IMR-90 (cell line): ENCODE measurements at regions not wholly inside any gene's neighbourhood (a gene's known extent, or its start where the extent isn't known, plus 50 kb on each side); places are given as distances from the start of the nearest gene placed in this dataset.

Experiments used
- ATAC-seq: fragments of 200-7000 bp; cut with Tn5 transposase; 2 replicates; pipeline ENCODE4 v1.9.1; 2020; ENCODE audit warnings: low read depth, mild to moderate bottlenecking, moderate library complexity
- BruUV-seq: library from RNA; stranded (reverse); fragments of 400-500 nt; replicated peaks from 2 replicates; lab custom pipeline; 2021; lab: Mats Ljungman, UMichigan
- CTCF ChIA-PET: fragments of 300-600 bp; formaldehyde crosslinking; extraction: SDS; loops from one replicate; lab custom pipeline; 2021; ENCODE audit warnings: antibody characterized with exemption; lab: Yijun Ruan, JAX
- POLR2A ChIA-PET: fragments of 300-600 bp; sonication (Branson Sonifier 250); formaldehyde crosslinking; loops from one replicate; lab custom pipeline; 2022; ENCODE audit warnings: antibody characterized with exemption; ENCODE audit not compliant: unreplicated experiment; lab: Charles Lee
- DNase-seq: peaks from one replicate; pipeline ENCODE4 v3.0.0; 2013
- H2AFZ ChIP-seq: replicated peaks from 2 replicates; pipeline ENCODE3; 2013; ENCODE audit warnings: low read length, mild to moderate bottlenecking; ENCODE audit not compliant: poor library complexity
- H2AK5ac ChIP-seq: 2 replicates; pipeline ENCODE4 v1.6.1; 2013; ENCODE audit warnings: low read depth, low read length, inconsistent platforms
- H2AK9ac ChIP-seq: replicated peaks from 2 replicates; pipeline ENCODE3; 2013; ENCODE audit warnings: mild to moderate bottlenecking, low read depth, low read length, moderate library complexity; ENCODE audit not compliant: poor library complexity
- H2BK120ac ChIP-seq: 2 replicates; pipeline ENCODE4 v1.6.1; 2013; ENCODE audit warnings: low read depth, low read length, inconsistent platforms
- H2BK15ac ChIP-seq: 3 replicates; pipeline ENCODE4 v1.6.1; 2013; ENCODE audit warnings: low read depth, low read length, inconsistent platforms
- H2BK20ac ChIP-seq: 2 replicates; pipeline ENCODE4 v1.6.1; 2013; ENCODE audit warnings: low read depth, mild to moderate bottlenecking, inconsistent platforms, low read length, moderate library complexity
- H2BK5ac ChIP-seq: 2 replicates; pipeline ENCODE4 v1.6.1; 2013; ENCODE audit warnings: mild to moderate bottlenecking, low read depth, low read length, inconsistent platforms; ENCODE audit not compliant: poor library complexity, severe bottlenecking
- H3K14ac ChIP-seq: replicated peaks from 2 replicates; pipeline ENCODE4 v1.6.1; 2013; ENCODE audit warnings: low read depth, low read length, inconsistent platforms
- H3K18ac ChIP-seq: 2 replicates; pipeline ENCODE4 v1.6.1; 2013; ENCODE audit warnings: low read depth, low read length, control low read depth
- H3K23ac ChIP-seq: 2 replicates; pipeline ENCODE4 v1.6.1; 2013; ENCODE audit warnings: low read depth, low read length, inconsistent platforms
- H3K27ac ChIP-seq: 2 replicates; pipeline ENCODE4 v1.5.1; 2013; ENCODE audit warnings: mild to moderate bottlenecking, control low read depth, low read length; ENCODE audit not compliant: insufficient read depth
- H3K27me3 ChIP-seq: 2 replicates; pipeline ENCODE4 v1.6.1; 2013; ENCODE audit warnings: low read length; ENCODE audit not compliant: control insufficient read depth, insufficient read depth
- H3K36me3 ChIP-seq: 2 replicates; pipeline ENCODE4 v1.6.1; 2013; ENCODE audit warnings: low read length, mixed read lengths; ENCODE audit not compliant: control insufficient read depth, insufficient read depth
- H3K4ac ChIP-seq: 2 replicates; pipeline ENCODE4 v1.6.1; 2013; ENCODE audit warnings: low read depth, low read length, inconsistent platforms
- H3K4me1 ChIP-seq: 2 replicates; pipeline ENCODE4 v1.6.1; 2013; ENCODE audit warnings: low read length, mixed read lengths; ENCODE audit not compliant: control insufficient read depth, insufficient read depth
- H3K4me2 ChIP-seq: 2 replicates; pipeline ENCODE4 v1.6.1; 2013; ENCODE audit warnings: low read depth, mild to moderate bottlenecking, control low read depth, low read length, moderate library complexity
- H3K4me3 ChIP-seq: 2 replicates; pipeline ENCODE4 v1.5.1; 2013; ENCODE audit warnings: low read depth, mild to moderate bottlenecking, control low read depth, low read length, moderate library complexity; ENCODE audit not compliant: insufficient read depth
- H3K56ac ChIP-seq: 2 replicates; pipeline ENCODE4 v1.6.1; 2013; ENCODE audit warnings: low read length, inconsistent platforms; ENCODE audit not compliant: insufficient read depth; ENCODE audit errors: extremely low read depth
- H3K79me1 ChIP-seq, 2 experiments: 2 replicates each; pipeline ENCODE4 v1.6.1; 2013; ENCODE audit warnings: low read length in 2 of 2, inconsistent platforms in 1 of 2, low read depth in 1 of 2
- H3K9ac ChIP-seq: 2 replicates; pipeline ENCODE4 v1.6.1; 2013; ENCODE audit warnings: low read depth, low read length, control low read depth
- H3K9me1 ChIP-seq: 2 replicates; pipeline ENCODE4 v1.6.1; 2013; ENCODE audit warnings: low read length, inconsistent platforms; ENCODE audit not compliant: insufficient read depth
- H3K9me3 ChIP-seq: 2 replicates; pipeline ENCODE4 v1.6.1; 2013; ENCODE audit warnings: low read length; ENCODE audit not compliant: control insufficient read depth, insufficient read depth
- H4K20me1 ChIP-seq: 2 replicates; pipeline ENCODE4 v1.6.1; 2013; ENCODE audit warnings: low read length, inconsistent platforms; ENCODE audit not compliant: insufficient read depth
- H4K5ac ChIP-seq: 2 replicates; pipeline ENCODE4 v1.6.1; 2013; ENCODE audit warnings: mild to moderate bottlenecking, low read depth, low read length, control low read depth
- H4K8ac ChIP-seq, 2 experiments: 2 replicates each; pipeline ENCODE4 v1.6.1; 2013; ENCODE audit warnings: low read depth in 2 of 2, low read length in 2 of 2, control low read depth in 1 of 2, inconsistent platforms in 1 of 2
- H4K91ac ChIP-seq: 2 replicates; pipeline ENCODE4 v1.6.1; 2013; ENCODE audit warnings: low read depth, low read length, inconsistent platforms; ENCODE audit not compliant: insufficient read depth
- BHLHE40 ChIP-seq: fragments of 150-350 bp; IDR thresholded peaks from 2 replicates; pipeline ENCODE4 v1.6.1; 2016; ENCODE audit warnings: mild to moderate bottlenecking, low read depth, low read length
- CEBPB ChIP-seq: IDR thresholded peaks from 2 replicates; pipeline ENCODE4 v1.6.1; 2012; ENCODE audit warnings: low read depth, low read length, improper control_type of control experiment
- MAZ ChIP-seq: IDR thresholded peaks from 2 replicates; pipeline ENCODE4 v1.6.1; 2012; ENCODE audit warnings: low read depth, mild to moderate bottlenecking, low read length, improper control_type of control experiment, moderate library complexity, borderline replicate concordance
- MXI1 ChIP-seq: IDR thresholded peaks from 2 replicates; pipeline ENCODE4 v1.6.1; 2012; ENCODE audit warnings: low read depth, mild to moderate bottlenecking, low read length, moderate library complexity, borderline replicate concordance
- NFE2L2 ChIP-seq: fragments of 150-350 bp; IDR thresholded peaks from 2 replicates; pipeline ENCODE4 v1.6.1; 2016; ENCODE audit warnings: low read depth, mild to moderate bottlenecking, low read length
- RCOR1 ChIP-seq: IDR thresholded peaks from 2 replicates; pipeline ENCODE4 v1.6.1; 2012; ENCODE audit warnings: mild to moderate bottlenecking, low read length, improper control_type of control experiment; ENCODE audit not compliant: insufficient replicate concordance
- dilution Hi-C: fragments of 300-500 bp; cut with HindIII; formaldehyde crosslinking; loops from one replicate; pipeline ENCODE4 v1.14.3; 2018; ENCODE audit warnings: low sequenced_read_pairs; ENCODE audit not compliant: unreplicated experiment
- in situ Hi-C: fragments of 300-500 bp; cut with MboI; formaldehyde crosslinking; loops from 3 replicates; pipeline ENCODE4 v1.14.3; 2019; ENCODE audit warnings: low sequenced_read_pairs, inconsistent platforms, mixed read lengths
- intact Hi-C: fragments of 100-400 bp; cut with micrococcal nuclease; formaldehyde crosslinking; loops from 2 replicates; pipeline ENCODE4 v1.10.0; 2022

- dilution Hi-C loops, result no loop called here
- Histone ChIP-seq H2BK5ac (no peak overlapping the region), H3K36me3 (no peaks in the 10 kb centered on the region), H3K9ac (no peak overlapping the region), H3K4me3 (no peak overlapping the region), H3K4me2 (no peak overlapping the region), H2AK5ac (no peak overlapping the region), H4K91ac (no peak overlapping the region; the same call in 1 of the 2 replicates), H3K18ac (no peak overlapping the region), H2BK20ac (no peak overlapping the region), H3K9me1 (peaks cover 4% of the 10 kb centered on the region; the same call in 1 of the 2 replicates), H3K4ac (no peak overlapping the region), H2AK9ac (no peak overlapping the region), H4K8ac (no peak overlapping the region), H2BK120ac (0 out of 2 replicates have a peak overlapping the region, but pooled peaks have one; percentile 27), H3K27ac (no peak overlapping the region), H3K23ac (no peak overlapping the region), H4K5ac (no peak overlapping the region), H4K20me1 (no peaks in the 10 kb centered on the region), H3K27me3 (no peaks in the 10 kb centered on the region), H3K9me3 (no peaks in the 10 kb centered on the region), H3K14ac (no peak overlapping the region), H3K56ac (no peak overlapping the region), H3K79me1 (no peaks in the 10 kb centered on the region), H3K4me1 (peaks cover 2% of the 10 kb centered on the region), H2BK15ac (no peak overlapping the region), H2AFZ (no peak overlapping the region)
- intact Hi-C loops, result no loop called here
- TF ChIP-seq MXI1 (no peak), MAZ (no peak), BHLHE40 (no peak), NFE2L2 (no peak), RCOR1 (no peak), CEBPB (no peak)
- in situ Hi-C loops, result no loop called here
- ChIA-PET CTCF (no interaction called here), POLR2A (no interaction called here)
- no peak for ATAC-seq
- peak; percentile 27 for DNase-seq
- no TSS peak for BruUV-seq
These were observed 1313.2 kb upstream of the NRXN1 start for GRCh38 chr2:52345082-52345481.
